GM23338 (cell line): ENCODE measurements at regions not wholly inside any gene's neighbourhood (a gene's known extent, or its start where the extent isn't known, plus 50 kb on each side); places are given as distances from the start of the nearest gene placed in this dataset.

Experiments
- ATAC-seq: fragments of 200-7000 bp; cut with Tn5 transposase; 3 replicates; pipeline ENCODE4 v1.9.1; 2020
- DNase-seq: peaks from one replicate; pipeline ENCODE4 v3.0.0-alpha.2; 2015; ENCODE audit warnings: low spot score
- H2AFZ ChIP-seq: fragments of 200-600 bp; sonication (generic); 2 replicates; pipeline ENCODE4 v1.8.0; 2016; ENCODE audit warnings: antibody characterized with exemption, mild to moderate bottlenecking, moderate library complexity
- H3F3A ChIP-seq: fragments of 200-600 bp; sonication (generic); replicated peaks from 2 replicates; pipeline ENCODE4 v1.8.0; 2017; ENCODE audit warnings: antibody characterized with exemption, mixed run types, low read depth
- H3K27ac ChIP-seq: fragments of 200-600 bp; sonication (generic); 2 replicates; pipeline ENCODE4 v1.6.1; 2016; ENCODE audit warnings: low read depth
- H3K27me3 ChIP-seq: fragments of 200-600 bp; sonication (generic); 2 replicates; pipeline ENCODE4 v1.8.0; 2016; ENCODE audit warnings: mild to moderate bottlenecking, mixed run types, moderate library complexity; ENCODE audit not compliant: insufficient read depth
- H3K36me3 ChIP-seq: fragments of 200-600 bp; sonication (generic); 2 replicates; pipeline ENCODE4 v1.8.0; 2016; ENCODE audit warnings: mild to moderate bottlenecking; ENCODE audit not compliant: insufficient read depth
- H3K4me1 ChIP-seq: fragments of 200-600 bp; sonication (generic); 2 replicates; pipeline ENCODE4 v1.8.0; 2016; ENCODE audit warnings: mild to moderate bottlenecking, moderate library complexity; ENCODE audit not compliant: insufficient read depth
- H3K4me2 ChIP-seq: fragments of 200-600 bp; sonication (generic); 2 replicates; pipeline ENCODE4 v1.7.1; 2017; ENCODE audit warnings: mixed run types
- H3K4me3 ChIP-seq: fragments of 200-600 bp; sonication (generic); 2 replicates; pipeline ENCODE4 v1.6.1; 2016; ENCODE audit warnings: mixed run types
- H3K79me2 ChIP-seq: fragments of 200-600 bp; sonication (generic); replicated peaks from 2 replicates; pipeline ENCODE4 v1.8.0; 2017; ENCODE audit warnings: mild to moderate bottlenecking; ENCODE audit not compliant: insufficient read depth
- H3K9me2 ChIP-seq: fragments of 200-600 bp; sonication (generic); 2 replicates; pipeline ENCODE4 v1.8.0; 2017; ENCODE audit not compliant: insufficient read depth
- H4K20me1 ChIP-seq: fragments of 200-600 bp; sonication (generic); replicated peaks from 2 replicates; pipeline ENCODE4 v1.8.0; 2017; ENCODE audit warnings: mild to moderate bottlenecking; ENCODE audit not compliant: insufficient read depth
- H3K27ac Mint-ChIP-seq: 2 replicates; pipeline ENCODE4 v1.8.0; 2020; ENCODE audit warnings: inconsistent platforms, mild to moderate bottlenecking, moderate library complexity, mixed read lengths
- H3K27me3 Mint-ChIP-seq: 3 replicates; pipeline ENCODE4 v1.8.0; 2022; ENCODE audit warnings: low read depth, mild to moderate bottlenecking, moderate library complexity, mixed read lengths, inconsistent platforms; ENCODE audit not compliant: insufficient read depth, poor library complexity
- H3K36me3 Mint-ChIP-seq: 3 replicates; pipeline ENCODE4 v1.8.0; 2021; ENCODE audit warnings: low read depth, mild to moderate bottlenecking, inconsistent platforms, moderate library complexity, mixed read lengths
- H3K4me1 Mint-ChIP-seq: 3 replicates; pipeline ENCODE4 v1.8.0; 2020; ENCODE audit warnings: mild to moderate bottlenecking, inconsistent platforms, mixed read lengths
- H3K4me3 Mint-ChIP-seq: 3 replicates; pipeline ENCODE4 v1.8.0; 2021; ENCODE audit warnings: moderate library complexity, mild to moderate bottlenecking, inconsistent platforms, mixed read lengths
- H3K9me3 Mint-ChIP-seq: 3 replicates; pipeline ENCODE4 v1.8.0; 2020; ENCODE audit warnings: moderate library complexity, mild to moderate bottlenecking, inconsistent platforms, mixed read lengths
- CREB1 ChIP-seq: fragments of 250-450 bp; sonication (Bioruptor Pico); IDR thresholded peaks from 2 replicates; pipeline ENCODE4 v1.5.0; 2020; ENCODE audit warnings: low read depth, mild to moderate bottlenecking, moderate library complexity
- ETS1 ChIP-seq: IDR thresholded peaks from 2 replicates; pipeline ENCODE4 v1.6.1; 2016; ENCODE audit warnings: antibody characterized with exemption
- EZH2 ChIP-seq: fragments of 200-600 bp; sonication (generic); IDR thresholded peaks from one replicate; pipeline ENCODE4 v1.8.0; 2017; ENCODE audit warnings: antibody characterized with exemption, mild to moderate bottlenecking, low read depth; ENCODE audit not compliant: unreplicated experiment
- EZH2phosphoT487 ChIP-seq: fragments of 200-600 bp; sonication (generic); IDR thresholded peaks from one replicate; pipeline ENCODE4 v1.8.1; 2018; ENCODE audit warnings: antibody characterized with exemption; ENCODE audit not compliant: unreplicated experiment
- JUNB ChIP-seq: IDR thresholded peaks from one replicate; pipeline ENCODE4 v1.6.1; 2016; ENCODE audit warnings: antibody characterized with exemption; ENCODE audit not compliant: unreplicated experiment
- NANOG ChIP-seq: IDR thresholded peaks from 2 replicates; pipeline ENCODE4 v1.6.1; 2016; ENCODE audit warnings: antibody characterized with exemption, borderline replicate concordance
- POLR2AphosphoS5 ChIP-seq: IDR thresholded peaks from 2 replicates; pipeline ENCODE4 v1.6.1; 2016; ENCODE audit warnings: antibody characterized with exemption, low read depth
- REST ChIP-seq: IDR thresholded peaks from one replicate; pipeline ENCODE4 v1.6.1; 2018; ENCODE audit warnings: antibody characterized with exemption; ENCODE audit not compliant: unreplicated experiment
- STAT1 ChIP-seq: IDR thresholded peaks from one replicate; pipeline ENCODE4 v1.6.1; 2016; ENCODE audit warnings: antibody characterized with exemption; ENCODE audit not compliant: unreplicated experiment
- ZNF114 ChIP-seq: fragments of 250-450 bp; sonication (Bioruptor Pico); IDR thresholded peaks from 2 replicates; pipeline ENCODE4 v1.5.0; 2020; ENCODE audit warnings: mild to moderate bottlenecking, moderate library complexity
- ZNF331 ChIP-seq: fragments of 250-450 bp; sonication (Bioruptor Pico); IDR thresholded peaks from 2 replicates; pipeline ENCODE4 v1.5.0; 2020; ENCODE audit warnings: low read depth, mild to moderate bottlenecking, moderate library complexity
- ZNF462 ChIP-seq: fragments of 250-450 bp; sonication (Bioruptor Pico); IDR thresholded peaks from 2 replicates; pipeline ENCODE4 v1.5.0; 2020; ENCODE audit warnings: mild to moderate bottlenecking, moderate library complexity
- TF ChIP-seq, protein P1 (sequence below), 2 experiments: fragments of 200-600 bp in 1 of 2; sonication (generic) in 1 of 2; conservative IDR thresholded peaks; 2 replicates each; pipeline versions ENCODE4 v1.5.1 to v1.6.1; 2016 to 2017; ENCODE audit warnings: antibody characterized with exemption in 2 of 2, low read depth in 2 of 2, mild to moderate bottlenecking in 2 of 2, moderate library complexity in 1 of 2

GRCh38 chr6:1453024-1453423 lies 63.6 kb downstream of the FOXF2 start:
- DNase-seq (no peak), ATAC-seq (no peak)
- no peak overlapping the region for H3K27ac Mint-ChIP-seq
- Histone ChIP-seq H3K27me3 (no peaks in the 10 kb centered on the region), H3K4me3 (no peak overlapping the region), H3K79me2 (no peaks in the 10 kb centered on the region), H3K9me2 (no peaks in the 10 kb centered on the region), H4K20me1 (no peaks in the 10 kb centered on the region), H2AFZ (no peak overlapping the region), H3K4me1 (peaks cover 7% of the 10 kb centered on the region), H3F3A (no peaks in the 10 kb centered on the region), H3K27ac (no peak overlapping the region), H3K4me2 (no peak overlapping the region), H3K36me3 (no peaks in the 10 kb centered on the region; the same call in 1 of the 2 replicates)
- peaks cover 7% of the 10 kb centered on the region; the same call in 2 of the 3 replicates for H3K4me1 Mint-ChIP-seq
- H3K9me3 Mint-ChIP-seq: peaks cover 22% of the 10 kb centered on the region
- H3K27me3 Mint-ChIP-seq: peaks cover 4% of the 10 kb centered on the region
- no peak overlapping the region for H3K4me3 Mint-ChIP-seq
- TF ChIP-seq ETS1 (no peak), ZNF331 (CRISPR knock-in tag) (no peak), ZNF462 (no peak), STAT1 (no peak), CREB1 (CRISPR knock-in tag) (no peak), NANOG (no peak), JUNB (no peak), ZNF114 (no peak), POLR2AphosphoS5 (no peak), REST (no peak), EZH2phosphoT487 (no peak), EZH2 (no peak)
- TF ChIP-seq, protein P1, sequence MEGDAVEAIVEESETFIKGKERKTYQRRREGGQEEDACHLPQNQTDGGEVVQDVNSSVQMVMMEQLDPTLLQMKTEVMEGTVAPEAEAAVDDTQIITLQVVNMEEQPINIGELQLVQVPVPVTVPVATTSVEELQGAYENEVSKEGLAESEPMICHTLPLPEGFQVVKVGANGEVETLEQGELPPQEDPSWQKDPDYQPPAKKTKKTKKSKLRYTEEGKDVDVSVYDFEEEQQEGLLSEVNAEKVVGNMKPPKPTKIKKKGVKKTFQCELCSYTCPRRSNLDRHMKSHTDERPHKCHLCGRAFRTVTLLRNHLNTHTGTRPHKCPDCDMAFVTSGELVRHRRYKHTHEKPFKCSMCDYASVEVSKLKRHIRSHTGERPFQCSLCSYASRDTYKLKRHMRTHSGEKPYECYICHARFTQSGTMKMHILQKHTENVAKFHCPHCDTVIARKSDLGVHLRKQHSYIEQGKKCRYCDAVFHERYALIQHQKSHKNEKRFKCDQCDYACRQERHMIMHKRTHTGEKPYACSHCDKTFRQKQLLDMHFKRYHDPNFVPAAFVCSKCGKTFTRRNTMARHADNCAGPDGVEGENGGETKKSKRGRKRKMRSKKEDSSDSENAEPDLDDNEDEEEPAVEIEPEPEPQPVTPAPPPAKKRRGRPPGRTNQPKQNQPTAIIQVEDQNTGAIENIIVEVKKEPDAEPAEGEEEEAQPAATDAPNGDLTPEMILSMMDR (conservative IDR thresholded peaks at IDR 0.05; ENCODE audit: low read depth in 2 of 2): no peak
- H3K36me3 Mint-ChIP-seq: peaks cover 10% of the 10 kb centered on the region; the same call in 2 of the 3 replicates
